GM06990 (cell line): ENCODE measurements at regions not wholly inside any gene's neighbourhood (a gene's known extent, or its start where the extent isn't known, plus 50 kb on each side); places are given as distances from the start of the nearest gene placed in this dataset.

ENCODE experiments used
- DNase-seq: peaks from one replicate; pipeline ENCODE4 v3.0.0-alpha.2; 2011; ENCODE audit not compliant: insufficient read length; ENCODE audit errors: extremely low read depth
- H3K27me3 ChIP-seq: replicated peaks from 2 replicates; pipeline ENCODE4 v1.6.0; 2011; ENCODE audit warnings: low read length; ENCODE audit not compliant: control insufficient read depth, insufficient read depth
- H3K36me3 ChIP-seq: 2 replicates; pipeline ENCODE4 v1.5.1; 2011; ENCODE audit warnings: low read length; ENCODE audit not compliant: control insufficient read depth, insufficient read depth
- H3K4me3 ChIP-seq: replicated peaks from 2 replicates; pipeline ENCODE4 v1.5.1; 2011; ENCODE audit warnings: low read depth, mild to moderate bottlenecking, control low read depth, low read length
- CTCF ChIP-seq: IDR thresholded peaks from 2 replicates; pipeline ENCODE4 v1.5.1; 2011; ENCODE audit warnings: low read length, control low read depth, mild to moderate bottlenecking, inconsistent platforms; ENCODE audit not compliant: insufficient read depth, poor library complexity, severe bottlenecking

- Histone ChIP-seq H3K27me3 (no peaks in the 10 kb centered on the region), H3K4me3 (no peak overlapping the region), H3K36me3 (no peaks in the 10 kb centered on the region)
- TF ChIP-seq CTCF: no peak
- DNase-seq: no peak
These were observed 59.8 kb upstream of the SEPTIN5 start for GRCh38 chr22:19654338-19654987.

GRCh38 chr22:19655399-19655798 lies 58.9 kb upstream of the SEPTIN5 start:
- Histone ChIP-seq H3K4me3 (no peak overlapping the region), H3K36me3 (no peaks in the 10 kb centered on the region), H3K27me3 (no peaks in the 10 kb centered on the region)
- TF ChIP-seq CTCF: no peak
- no peak for DNase-seq

DNA sequence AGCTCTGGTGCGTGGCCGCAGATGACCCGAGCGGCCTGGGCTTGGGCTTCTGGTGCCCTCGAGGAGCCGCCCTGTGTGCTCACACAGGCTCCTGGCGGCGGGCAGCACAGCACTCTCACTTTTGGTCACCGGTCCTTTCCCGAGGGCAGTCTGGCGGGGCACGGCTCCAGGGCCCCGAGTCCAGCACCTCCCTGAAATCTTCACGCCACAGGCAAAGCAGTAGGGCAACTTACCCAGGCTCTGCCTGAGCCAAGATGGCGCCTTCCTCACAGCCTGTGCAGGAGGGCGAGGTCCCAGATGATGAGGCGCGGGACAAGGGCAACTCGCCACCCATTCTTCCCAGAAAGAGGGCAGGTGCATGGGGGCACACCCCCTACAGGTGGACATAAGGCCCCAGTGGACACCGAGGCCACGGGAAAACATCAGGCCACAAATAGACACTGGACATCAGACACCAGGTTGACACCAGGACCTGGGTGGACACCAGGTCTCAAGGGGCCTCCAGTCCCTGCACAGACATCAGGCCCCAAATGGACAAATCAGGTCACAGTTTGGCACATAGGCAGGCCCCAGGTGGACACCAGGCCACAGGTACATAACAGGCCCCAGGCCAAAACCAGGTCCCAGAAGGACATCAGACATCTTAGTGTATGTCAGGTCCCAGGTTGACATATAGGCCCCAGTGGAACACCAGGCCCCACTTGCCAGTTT lies 57.6 kb upstream of the SEPTIN5 start:
- Histone ChIP-seq H3K36me3 (no peaks in the 10 kb centered on the region), H3K27me3 (no peaks in the 10 kb centered on the region), H3K4me3 (no peak overlapping the region)
- TF ChIP-seq CTCF: no peak
- no peak for DNase-seq

DNA sequence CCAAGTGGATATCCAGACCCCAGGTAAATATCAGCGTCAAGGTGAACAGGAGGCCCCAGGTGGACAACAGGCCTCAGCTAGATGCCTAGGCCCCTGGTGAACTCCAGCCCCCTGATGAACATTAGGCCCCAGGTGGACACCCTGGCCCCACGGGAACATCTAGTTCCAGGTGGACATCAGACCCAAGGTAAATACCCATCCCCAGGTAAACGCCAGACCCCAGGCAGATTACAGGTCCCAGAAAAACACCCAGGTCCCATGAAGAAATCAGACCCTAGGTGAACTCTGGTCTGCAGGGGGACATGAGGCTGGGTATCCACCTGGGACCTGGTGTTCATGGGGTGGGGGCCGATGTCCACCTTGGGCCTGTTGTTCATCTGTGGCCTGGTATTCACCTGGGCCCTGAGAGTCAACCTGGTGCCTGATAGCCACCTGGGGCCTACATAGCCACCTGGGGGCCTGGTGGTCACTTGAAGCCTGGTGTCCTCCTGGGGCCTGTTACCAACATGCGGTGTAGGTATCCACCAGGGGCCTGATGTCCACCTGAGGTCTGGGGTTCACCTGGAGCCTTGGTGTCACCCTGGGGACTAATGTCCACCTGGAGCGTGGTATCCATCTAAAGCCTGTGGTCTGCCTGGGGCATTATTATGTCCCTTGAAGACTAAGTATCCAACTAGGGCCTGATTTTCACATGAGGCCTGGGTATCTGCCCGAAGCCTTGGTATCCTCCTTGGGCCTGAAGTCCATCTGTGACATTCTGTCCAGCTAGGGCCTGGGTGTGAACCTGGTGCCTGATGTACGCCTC lies 56.8 kb upstream of the SEPTIN5 start:
- no peaks in the 10 kb centered on the region for H3K36me3 ChIP-seq
- H3K4me3 ChIP-seq: no peak overlapping the region
- DNase-seq: no peak
- H3K27me3 ChIP-seq: no peaks in the 10 kb centered on the region
- TF ChIP-seq CTCF: no peak

DNA sequence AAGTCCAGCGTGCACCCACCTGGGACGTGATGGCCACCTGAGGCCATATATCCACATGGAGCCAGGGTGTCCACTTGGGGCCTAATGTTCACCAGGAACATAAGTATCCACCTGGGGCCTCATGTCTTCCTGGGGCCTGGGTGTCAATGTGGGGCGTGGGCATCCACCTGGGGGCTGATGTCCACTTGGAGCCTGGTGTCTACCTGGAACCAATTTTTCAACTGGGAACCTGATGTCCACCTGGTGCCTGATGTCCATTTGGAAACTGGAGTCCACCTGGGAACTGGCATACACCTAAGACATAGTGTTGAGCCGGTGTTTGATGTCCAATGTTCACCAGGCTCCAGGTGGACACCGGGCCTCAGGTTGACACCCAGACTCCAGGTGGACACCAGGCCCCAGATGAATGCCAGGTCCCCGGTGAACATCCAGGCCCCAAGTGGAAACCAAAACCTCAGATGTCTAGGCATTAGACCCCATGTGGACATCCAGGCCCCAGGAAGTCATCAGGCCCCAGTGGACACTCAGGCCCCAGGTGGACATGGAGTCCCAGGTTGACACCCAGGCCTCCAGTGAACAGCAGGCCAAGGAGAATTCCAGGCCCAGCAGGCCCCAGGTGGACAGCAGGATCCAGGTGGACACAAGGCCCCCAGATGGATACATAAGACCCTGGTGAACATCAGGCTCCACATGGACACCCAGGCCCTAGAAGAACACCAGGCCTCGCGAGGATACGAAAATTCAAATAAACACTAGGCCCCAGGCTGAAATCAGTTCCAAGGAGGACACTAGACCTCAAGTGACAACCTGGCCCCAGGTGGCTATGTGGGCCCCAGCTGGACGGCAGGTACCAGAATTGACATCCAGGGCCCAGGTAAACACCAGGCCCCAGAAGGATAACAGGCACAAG lies 56.0 kb upstream of the SEPTIN5 start:
- no peak for TF ChIP-seq CTCF
- H3K4me3 ChIP-seq: no peak overlapping the region
- no peaks in the 10 kb centered on the region for H3K36me3 ChIP-seq
- no peaks in the 10 kb centered on the region for H3K27me3 ChIP-seq
- no peak for DNase-seq
